ENCODE measurements at regions not wholly inside any gene's neighbourhood (a gene's known extent, or its start where the extent isn't known, plus 50 kb on each side); places are given as distances from the start of the nearest gene placed in this dataset.
"Not testable (repeated sequence)": the region's sequence is repeated elsewhere in the genome, so short reads cannot be mapped to it uniquely, and the experiment has no call there.

DNA sequence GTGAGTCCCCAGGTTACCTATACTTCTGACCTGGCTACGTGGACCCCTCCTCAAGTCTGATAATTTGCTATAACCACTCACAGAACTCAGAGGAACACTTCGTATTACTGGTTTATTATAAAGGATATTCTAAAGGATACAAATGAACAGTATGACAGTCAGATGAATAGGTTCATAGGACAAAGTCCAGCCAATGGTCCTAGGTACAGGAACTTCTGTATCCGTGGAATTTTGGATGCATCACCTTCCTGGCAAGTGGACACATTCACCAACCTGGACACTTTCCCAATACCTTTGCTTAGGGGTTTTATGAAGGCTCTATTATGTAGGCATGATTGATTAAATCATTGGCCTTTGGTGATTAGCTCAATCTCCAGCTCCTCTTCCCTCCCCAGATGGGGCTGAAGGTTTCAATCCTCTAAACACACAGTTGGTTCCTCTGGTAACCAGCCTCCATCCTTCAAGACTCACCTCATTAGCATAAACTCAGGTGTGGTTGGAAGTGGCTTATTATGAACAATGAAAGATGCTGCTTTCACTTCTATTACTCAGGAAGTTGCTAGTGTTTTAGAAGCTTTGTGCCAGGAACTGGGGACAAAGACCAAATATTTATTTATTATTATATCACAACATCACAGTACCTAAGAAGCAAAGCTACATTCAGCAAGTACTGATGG, 149.6 kb upstream of the ELL2 start:
- Histone ChIP-seq H3K9me3 (ENCODE audit: control insufficient read depth, low read length) (no peaks in the 10 kb centered on the region), H3K4me3 (ENCODE audit: low read depth, low read length) (no peak overlapping the region), H3K36me3 (ENCODE audit: control insufficient read depth, insufficient read depth, low read length) (no peaks in the 10 kb centered on the region), H3K4me2 (ENCODE audit: low read length) (no peak overlapping the region), H3K4me1 (no peaks in the 10 kb centered on the region), H3K27ac (no peak overlapping the region), H3K27me3 (ENCODE audit: control insufficient read depth, insufficient read depth, low read length) (no peaks in the 10 kb centered on the region), H2AFZ (no peak overlapping the region), H3K79me2 (no peaks in the 10 kb centered on the region), H3K9ac (no peak overlapping the region)
- TF ChIP-seq, protein P1, sequence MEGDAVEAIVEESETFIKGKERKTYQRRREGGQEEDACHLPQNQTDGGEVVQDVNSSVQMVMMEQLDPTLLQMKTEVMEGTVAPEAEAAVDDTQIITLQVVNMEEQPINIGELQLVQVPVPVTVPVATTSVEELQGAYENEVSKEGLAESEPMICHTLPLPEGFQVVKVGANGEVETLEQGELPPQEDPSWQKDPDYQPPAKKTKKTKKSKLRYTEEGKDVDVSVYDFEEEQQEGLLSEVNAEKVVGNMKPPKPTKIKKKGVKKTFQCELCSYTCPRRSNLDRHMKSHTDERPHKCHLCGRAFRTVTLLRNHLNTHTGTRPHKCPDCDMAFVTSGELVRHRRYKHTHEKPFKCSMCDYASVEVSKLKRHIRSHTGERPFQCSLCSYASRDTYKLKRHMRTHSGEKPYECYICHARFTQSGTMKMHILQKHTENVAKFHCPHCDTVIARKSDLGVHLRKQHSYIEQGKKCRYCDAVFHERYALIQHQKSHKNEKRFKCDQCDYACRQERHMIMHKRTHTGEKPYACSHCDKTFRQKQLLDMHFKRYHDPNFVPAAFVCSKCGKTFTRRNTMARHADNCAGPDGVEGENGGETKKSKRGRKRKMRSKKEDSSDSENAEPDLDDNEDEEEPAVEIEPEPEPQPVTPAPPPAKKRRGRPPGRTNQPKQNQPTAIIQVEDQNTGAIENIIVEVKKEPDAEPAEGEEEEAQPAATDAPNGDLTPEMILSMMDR (IDR thresholded peaks at IDR 0.05), result no peak

DNA sequence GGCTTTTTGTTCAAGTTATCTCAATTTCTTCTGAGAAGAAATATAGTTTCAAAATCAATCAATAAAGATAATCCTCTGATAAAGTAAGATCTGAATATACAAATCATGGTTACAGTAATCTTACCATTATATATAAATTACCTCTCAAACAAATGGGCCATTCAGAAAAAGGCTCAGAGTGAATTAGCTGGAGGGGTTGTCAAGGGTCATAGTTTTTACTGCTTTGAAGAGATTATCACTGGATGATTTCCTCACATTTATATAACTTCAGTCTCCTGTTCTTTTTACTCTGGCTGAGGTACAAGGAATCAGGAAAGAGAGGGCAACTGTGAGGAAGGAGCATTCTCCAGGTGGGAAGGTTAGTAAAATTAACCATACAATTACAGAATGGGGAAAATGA, 148.6 kb upstream of the ELL2 start:
- no peaks in the 10 kb centered on the region for H3K36me3 ChIP-seq (ENCODE audit: control insufficient read depth, insufficient read depth, low read length)
- TF ChIP-seq, protein P1 (IDR thresholded peaks at IDR 0.05), result no peak
- no peak overlapping the region for H3K4me2 ChIP-seq (ENCODE audit: low read length)
- no peaks in the 10 kb centered on the region for H3K79me2 ChIP-seq
- H3K4me3 ChIP-seq (ENCODE audit: low read depth, low read length), result no peak overlapping the region
- H3K27me3 ChIP-seq (ENCODE audit: control insufficient read depth, insufficient read depth, low read length), result no peaks in the 10 kb centered on the region
- no peaks in the 10 kb centered on the region for H3K9me3 ChIP-seq (ENCODE audit: control insufficient read depth, low read length)
- no peak overlapping the region for H2AFZ ChIP-seq
- no peaks in the 10 kb centered on the region for H3K4me1 ChIP-seq
- H3K9ac ChIP-seq, result no peak overlapping the region
- H3K27ac ChIP-seq, result no peak overlapping the region

DNA sequence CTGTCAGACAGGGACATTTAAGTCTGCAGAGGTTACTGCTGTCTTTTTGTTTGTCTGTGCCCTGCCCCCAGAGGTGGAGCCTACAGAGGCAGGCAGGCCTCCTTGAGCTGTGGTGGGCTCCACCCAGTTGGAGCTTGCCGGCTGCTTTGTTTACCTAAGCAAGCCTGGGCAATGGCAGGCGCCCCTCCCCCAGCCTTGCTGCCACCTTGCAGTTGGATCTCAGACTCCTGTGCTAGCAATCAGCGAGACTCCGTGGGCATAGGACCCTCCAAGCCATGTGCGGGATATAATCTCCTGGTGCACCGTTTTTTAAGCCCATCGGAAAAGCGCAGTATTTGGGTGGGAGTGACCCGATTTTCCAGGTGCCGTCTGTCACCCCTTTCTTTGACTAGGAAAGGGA, 147.0 kb upstream of the ELL2 start:
- H3K9ac ChIP-seq; H2AFZ ChIP-seq; H3K27me3 ChIP-seq (ENCODE audit: control insufficient read depth, insufficient read depth, low read length); H3K79me2 ChIP-seq; H3K4me3 ChIP-seq (ENCODE audit: low read depth, low read length); H3K36me3 ChIP-seq (ENCODE audit: control insufficient read depth, insufficient read depth, low read length); H3K9me3 ChIP-seq (ENCODE audit: control insufficient read depth, low read length); H3K27ac ChIP-seq; H3K4me2 ChIP-seq (ENCODE audit: low read length); H3K4me1 ChIP-seq: not testable (repeated sequence)

DNA sequence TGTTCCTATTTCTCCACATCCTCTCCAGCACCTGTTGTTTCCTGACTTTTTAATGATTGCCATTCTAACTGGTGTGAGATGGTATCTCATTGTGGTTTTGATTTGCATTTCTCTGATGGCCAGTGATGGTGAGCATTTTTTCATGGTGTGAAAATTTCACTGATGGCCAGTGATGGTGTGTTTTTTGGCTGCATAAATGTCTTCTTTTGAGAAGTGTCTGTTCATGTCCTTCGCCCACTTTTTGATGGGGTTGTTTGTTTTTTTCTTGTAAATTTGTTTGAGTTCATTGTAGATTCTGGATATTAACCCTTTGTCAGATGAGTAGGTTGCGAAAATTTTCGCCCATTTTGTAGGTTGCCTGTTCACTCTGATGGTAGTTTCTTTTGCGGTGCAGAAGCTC, 142.2 kb upstream of the ELL2 start:
- not testable (repeated sequence) for H3K9me3 ChIP-seq (ENCODE audit: control insufficient read depth, low read length); H3K79me2 ChIP-seq; H3K27me3 ChIP-seq (ENCODE audit: control insufficient read depth, insufficient read depth, low read length); H3K4me3 ChIP-seq (ENCODE audit: low read depth, low read length); H3K4me1 ChIP-seq; H3K36me3 ChIP-seq (ENCODE audit: control insufficient read depth, insufficient read depth, low read length); H3K27ac ChIP-seq; H2AFZ ChIP-seq; H3K4me2 ChIP-seq (ENCODE audit: low read length); H3K9ac ChIP-seq

DNA sequence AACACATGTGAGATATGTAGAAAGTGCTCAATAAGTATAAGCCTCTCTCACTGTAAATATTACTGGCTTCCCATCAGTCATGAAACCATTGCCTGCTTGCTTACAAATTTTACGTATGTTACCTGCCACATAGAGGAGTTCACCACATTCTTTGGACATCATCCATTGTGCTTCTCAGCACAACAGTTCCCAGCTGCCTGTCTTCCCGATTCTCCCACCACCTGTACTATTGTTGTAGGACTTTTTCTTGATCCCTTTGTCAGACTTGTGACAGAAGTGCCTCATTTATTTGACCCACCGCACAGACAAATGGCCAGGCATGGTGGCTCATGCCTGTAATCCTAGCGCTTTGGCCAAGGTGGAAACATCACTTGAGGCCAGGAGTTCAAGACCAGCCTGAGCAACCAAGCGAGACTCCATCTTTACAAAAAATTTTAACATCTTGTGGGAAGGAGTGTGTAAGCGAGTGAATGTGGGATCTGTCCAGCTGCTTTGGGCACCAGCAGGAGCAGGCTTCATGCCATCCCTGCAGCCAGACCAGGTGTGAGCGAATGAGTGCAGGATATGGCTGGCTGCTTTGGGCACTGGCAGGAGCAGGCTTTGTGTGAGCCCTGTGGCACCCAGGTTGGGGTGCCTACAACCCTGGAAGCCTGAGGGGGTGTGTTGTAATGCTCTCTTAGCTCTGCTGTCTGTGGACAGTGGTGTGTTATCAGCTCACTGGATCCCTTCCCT, 139.9 kb upstream of the ELL2 start:
- H3K27me3 ChIP-seq (ENCODE audit: control insufficient read depth, insufficient read depth, low read length), result no peaks in the 10 kb centered on the region
- H3K79me2 ChIP-seq, result no peaks in the 10 kb centered on the region
- TF ChIP-seq, protein P1 (IDR thresholded peaks at IDR 0.05), result no peak
- H3K4me1 ChIP-seq, result no peaks in the 10 kb centered on the region
- no peak overlapping the region for H2AFZ ChIP-seq
- no peak overlapping the region for H3K4me3 ChIP-seq (ENCODE audit: low read depth, low read length)
- H3K27ac ChIP-seq, result no peak overlapping the region
- H3K4me2 ChIP-seq (ENCODE audit: low read length), result no peak overlapping the region
- no peaks in the 10 kb centered on the region for H3K9me3 ChIP-seq (ENCODE audit: control insufficient read depth, low read length)
- no peaks in the 10 kb centered on the region for H3K36me3 ChIP-seq (ENCODE audit: control insufficient read depth, insufficient read depth, low read length)
- no peak overlapping the region for H3K9ac ChIP-seq

DNA sequence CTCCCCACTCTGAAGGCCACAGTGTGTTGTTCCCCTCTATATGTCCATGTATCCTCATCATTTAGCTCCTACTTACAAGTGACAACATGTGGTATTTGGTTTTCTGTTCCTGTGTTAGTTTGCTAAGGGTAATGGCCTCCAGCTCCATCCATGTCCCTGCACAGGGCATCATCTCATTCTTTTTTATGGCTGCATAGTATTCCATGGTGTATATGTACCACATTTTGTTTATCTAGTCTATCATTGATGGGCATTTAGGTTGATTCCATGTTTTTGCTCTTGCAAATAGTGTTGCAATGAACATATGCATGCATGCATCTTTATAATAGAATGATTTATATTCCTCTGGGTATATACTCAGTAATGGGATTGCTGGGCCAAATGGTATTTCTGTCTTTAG, 135.8 kb upstream of the ELL2 start:
- not testable (repeated sequence) for H3K4me2 ChIP-seq (ENCODE audit: low read length); H3K4me3 ChIP-seq (ENCODE audit: low read depth, low read length); H3K27ac ChIP-seq; H3K27me3 ChIP-seq (ENCODE audit: control insufficient read depth, insufficient read depth, low read length); H3K36me3 ChIP-seq (ENCODE audit: control insufficient read depth, insufficient read depth, low read length); H3K9ac ChIP-seq; H2AFZ ChIP-seq; H3K9me3 ChIP-seq (ENCODE audit: control insufficient read depth, low read length); H3K79me2 ChIP-seq
- H3K4me1 ChIP-seq, result peaks cover 20% of the 10 kb centered on the region

Measured in parathyroid adenoma (tissue), 2 donors.